Activated CD4-positive, alpha-beta T cell treated with anti-CD3 and anti-CD28 coated beads for 36 hours (primary cell): ENCODE measurements at regions not wholly inside any gene's neighbourhood (a gene's known extent, or its start where the extent isn't known, plus 50 kb on each side); places are given as distances from the start of the nearest gene placed in this dataset.
"Not testable (repeated sequence)": the region's sequence is repeated elsewhere in the genome, so short reads cannot be mapped to it uniquely, and the experiment has no call there.

Experiments
- ATAC-seq: fragments of 200-7000 bp; cut with Tn5 transposase; one replicate; pipeline ENCODE4 v1.10.0; 2021; ENCODE audit warnings: mild to moderate bottlenecking, moderate library complexity
- CTCF ChIA-PET: fragments of 350-600 bp; sonication (Branson Sonifier 250); formaldehyde crosslinking; loops from one replicate; lab custom pipeline; 2021; ENCODE audit warnings: antibody characterized with exemption; lab: Charles Lee
- POLR2A ChIA-PET: fragments of 350-600 bp; sonication (Branson Sonifier 250); formaldehyde crosslinking; loops from one replicate; lab custom pipeline; 2021; ENCODE audit warnings: antibody characterized with exemption, inconsistent platforms; lab: Charles Lee
- DNase-seq: peaks from one replicate; pipeline ENCODE4 v3.0.0-alpha.2; 2020
- H3K27ac Mint-ChIP-seq: one replicate; pipeline ENCODE4 v1.8.0; 2021; ENCODE audit warnings: mixed read lengths
- H3K27me3 Mint-ChIP-seq: one replicate; pipeline ENCODE4 v1.8.0; 2021; ENCODE audit warnings: mixed read lengths
- H3K36me3 Mint-ChIP-seq: one replicate; pipeline ENCODE4 v1.8.0; 2021; ENCODE audit warnings: low read depth, mixed read lengths
- H3K4me1 Mint-ChIP-seq: one replicate; pipeline ENCODE4 v1.8.0; 2021; ENCODE audit warnings: mixed read lengths
- H3K4me3 Mint-ChIP-seq: one replicate; pipeline ENCODE4 v1.8.0; 2021; ENCODE audit warnings: mild to moderate bottlenecking, moderate library complexity, mixed read lengths
- H3K9me3 Mint-ChIP-seq: one replicate; pipeline ENCODE4 v1.8.0; 2021; ENCODE audit warnings: low read depth, mixed read lengths
- intact Hi-C, 2 experiments: fragments of 100-400 bp; cut with DNase I in 1 of 2; cut with micrococcal nuclease in 1 of 2; formaldehyde crosslinking; loops; one replicate each; pipeline versions ENCODE4 v1.14.2 to v1.15.1; 2022 to 2024; cut with DNase I, micrococcal nuclease

DNA sequence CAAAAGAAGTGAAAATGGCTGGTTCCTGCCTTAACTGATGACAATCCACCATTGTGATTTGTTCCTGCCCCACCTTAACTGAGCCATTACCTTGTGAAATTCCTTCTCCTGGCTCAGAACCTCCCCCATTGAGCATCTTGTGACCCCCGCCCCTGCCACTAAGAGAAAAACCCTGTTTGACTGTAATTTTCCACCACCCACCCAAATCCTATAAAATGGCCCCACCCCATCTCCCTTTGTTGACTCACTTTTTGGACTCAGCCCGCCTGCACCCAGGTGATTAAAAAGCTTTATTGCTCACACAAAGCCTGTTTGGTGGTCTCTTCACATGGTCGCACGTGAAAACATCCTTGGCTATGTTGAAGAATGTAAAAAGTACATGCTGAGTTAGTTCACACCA is 197.6 kb upstream of the FBN2 start:
- H3K9me3 Mint-ChIP-seq, ATAC-seq, H3K4me3 Mint-ChIP-seq, CTCF ChIA-PET, DNase-seq, intact Hi-C loops, H3K4me1 Mint-ChIP-seq, H3K36me3 Mint-ChIP-seq, H3K27ac Mint-ChIP-seq, POLR2A ChIA-PET, H3K27me3 Mint-ChIP-seq: not testable (repeated sequence)

DNA sequence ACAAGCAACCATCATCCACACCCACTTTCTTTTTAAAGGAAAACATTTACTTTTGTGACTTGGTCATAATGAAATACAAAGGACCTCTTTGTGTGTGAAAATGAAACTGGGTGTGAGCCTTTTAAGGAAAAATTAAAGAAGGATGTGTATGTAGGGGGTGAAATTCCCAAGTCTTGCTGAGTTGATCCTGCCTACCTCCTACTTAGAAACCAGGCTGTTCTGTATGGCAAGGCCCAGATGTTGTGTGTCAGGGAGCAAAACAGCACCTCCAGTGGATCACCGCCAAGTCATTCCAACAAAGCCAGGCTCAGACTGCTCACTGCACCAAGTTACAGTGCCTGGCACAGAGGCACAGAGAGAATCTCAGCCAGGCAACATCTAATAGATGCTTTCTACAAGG is 198.5 kb upstream of the FBN2 start:
- H3K27ac Mint-ChIP-seq = no peak overlapping the region
- ChIA-PET CTCF (interaction anchor here (0.6 kb wide), 1 partner anchor 51 kb away, joined by 3 read pairs; no protein-coding TSS in a partner anchor), POLR2A (interaction anchor here (0.6 kb wide), 1 partner anchor 88 kb away, joined by 4 read pairs; no protein-coding TSS in a partner anchor)
- no peak overlapping the region for H3K4me3 Mint-ChIP-seq
- ATAC-seq (no peak), DNase-seq (no peak)
- intact Hi-C loops = no loop called here
- no peaks in the 10 kb centered on the region for H3K27me3 Mint-ChIP-seq
- no peaks in the 10 kb centered on the region for H3K36me3 Mint-ChIP-seq
- no peaks in the 10 kb centered on the region for H3K9me3 Mint-ChIP-seq
- H3K4me1 Mint-ChIP-seq = no peaks in the 10 kb centered on the region

DNA sequence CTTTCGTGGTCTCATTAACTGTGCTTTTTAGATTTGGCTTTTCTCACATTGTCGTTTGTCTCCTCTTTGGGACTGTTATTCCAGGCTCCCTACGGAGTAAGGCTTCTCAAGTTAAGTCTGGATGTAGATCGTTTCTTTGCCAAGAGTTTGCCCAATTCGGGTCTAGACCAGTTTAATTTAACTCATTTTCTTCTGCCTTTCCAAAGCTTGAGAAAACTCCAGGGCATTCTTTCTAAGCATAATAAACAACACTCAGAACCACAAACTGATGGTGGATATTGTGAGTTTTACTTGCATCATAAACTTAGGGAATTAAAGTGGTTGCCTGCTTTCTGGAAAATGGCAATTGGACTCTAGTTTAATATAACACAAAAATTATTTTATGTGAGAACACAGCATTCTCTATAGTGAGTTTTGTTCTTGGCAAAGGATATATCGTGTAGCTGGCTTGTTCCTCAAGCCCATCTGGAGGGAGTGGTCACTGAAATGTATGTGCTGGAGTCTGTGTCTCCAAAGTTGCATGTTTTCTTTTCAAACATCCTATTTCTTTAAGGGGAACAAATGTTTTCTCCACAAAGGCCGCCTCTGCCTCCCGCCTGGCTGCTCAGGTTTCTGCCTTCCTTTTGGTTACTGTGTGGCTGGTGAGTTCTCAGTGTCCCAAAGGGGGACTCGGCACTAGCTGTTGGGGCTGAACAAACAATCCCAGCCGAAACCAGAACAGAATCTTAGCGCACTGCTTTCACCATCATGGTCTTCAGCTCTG is 211.3 kb upstream of the FBN2 start:
- CTCF ChIA-PET = interaction anchor here (0.6 kb wide), 1 partner anchor 54 kb away, joined by 3 read pairs; no protein-coding TSS in a partner anchor
- POLR2A ChIA-PET = no interaction called here
- Mint-ChIP-seq H3K27ac (no peak overlapping the region), H3K36me3 (no peaks in the 10 kb centered on the region), H3K9me3 (no peaks in the 10 kb centered on the region), H3K27me3 (no peaks in the 10 kb centered on the region), H3K4me3 (no peak overlapping the region), H3K4me1 (no peaks in the 10 kb centered on the region)
- ATAC-seq (no peak), DNase-seq (no peak)
- intact Hi-C loops = no loop called here

DNA sequence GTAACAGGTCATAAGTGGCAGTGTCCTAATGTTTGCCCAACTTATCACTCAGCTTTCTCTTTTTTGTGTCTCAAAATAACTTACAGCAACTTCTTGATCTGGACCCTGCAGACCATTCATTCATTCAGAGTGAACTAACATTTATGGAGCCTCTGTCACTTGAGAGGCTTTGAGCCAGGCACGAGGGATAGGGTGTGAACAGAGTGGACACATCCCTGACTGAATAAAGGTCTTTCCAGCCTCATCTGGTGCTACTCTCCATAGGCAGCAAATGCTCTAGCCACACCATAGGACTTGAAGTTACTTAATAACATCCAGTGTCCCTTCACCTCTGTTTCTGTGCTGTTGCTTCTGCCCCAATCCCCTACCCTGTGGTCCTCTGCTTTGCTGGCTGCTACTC is 212.1 kb upstream of the FBN2 start:
- Mint-ChIP-seq H3K9me3 (no peaks in the 10 kb centered on the region), H3K4me3 (no peak overlapping the region), H3K4me1 (no peaks in the 10 kb centered on the region), H3K27me3 (no peaks in the 10 kb centered on the region), H3K36me3 (no peaks in the 10 kb centered on the region), H3K27ac (no peak overlapping the region)
- POLR2A ChIA-PET = no interaction called here
- ATAC-seq (no peak), DNase-seq (no peak)
- intact Hi-C loops = no loop called here
- CTCF ChIA-PET = no interaction called here

DNA sequence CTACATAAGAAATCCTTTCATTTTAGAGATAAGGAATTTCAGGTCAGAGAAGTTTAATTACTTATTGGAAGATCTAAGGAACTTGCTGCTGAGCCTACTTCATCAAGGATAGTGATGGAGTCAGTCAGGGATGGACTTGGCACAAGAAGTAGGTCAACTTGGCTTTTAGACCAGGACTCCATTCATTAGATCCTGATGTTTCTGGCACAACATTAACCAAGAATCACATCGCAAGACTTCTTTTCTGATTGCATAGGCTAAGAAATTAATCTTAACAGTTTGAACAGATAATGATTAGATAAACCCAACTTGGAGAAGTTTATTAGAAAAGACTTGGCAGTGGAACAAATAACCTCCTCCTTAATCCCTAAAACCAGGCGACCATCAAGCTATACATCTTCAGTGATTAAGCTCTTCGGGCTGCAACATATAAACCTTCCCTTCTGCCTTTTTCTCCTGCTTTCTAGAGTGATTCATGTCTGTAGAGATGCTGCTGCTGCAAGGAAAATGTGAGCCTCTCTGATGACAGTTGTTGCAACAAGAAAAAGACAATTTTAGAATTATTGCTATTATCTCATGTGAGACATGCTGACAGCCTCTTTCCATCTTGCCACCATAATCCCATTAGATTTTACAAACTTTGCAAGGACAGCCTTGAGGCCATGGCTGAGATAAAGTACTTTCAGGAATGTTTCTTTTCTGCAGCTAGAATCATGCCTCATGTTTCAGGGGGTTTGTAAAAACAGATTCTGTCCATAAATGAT is 207.9 kb upstream of the SLC27A6 start:
- ATAC-seq (no peak), DNase-seq (no peak)
- Mint-ChIP-seq H3K9me3 (no peaks in the 10 kb centered on the region), H3K4me1 (no peaks in the 10 kb centered on the region), H3K27me3 (no peaks in the 10 kb centered on the region), H3K27ac (no peak overlapping the region), H3K4me3 (no peak overlapping the region), H3K36me3 (no peaks in the 10 kb centered on the region)
- CTCF ChIA-PET = no interaction called here
- POLR2A ChIA-PET = no interaction called here
- intact Hi-C loops = no loop called here

DNA sequence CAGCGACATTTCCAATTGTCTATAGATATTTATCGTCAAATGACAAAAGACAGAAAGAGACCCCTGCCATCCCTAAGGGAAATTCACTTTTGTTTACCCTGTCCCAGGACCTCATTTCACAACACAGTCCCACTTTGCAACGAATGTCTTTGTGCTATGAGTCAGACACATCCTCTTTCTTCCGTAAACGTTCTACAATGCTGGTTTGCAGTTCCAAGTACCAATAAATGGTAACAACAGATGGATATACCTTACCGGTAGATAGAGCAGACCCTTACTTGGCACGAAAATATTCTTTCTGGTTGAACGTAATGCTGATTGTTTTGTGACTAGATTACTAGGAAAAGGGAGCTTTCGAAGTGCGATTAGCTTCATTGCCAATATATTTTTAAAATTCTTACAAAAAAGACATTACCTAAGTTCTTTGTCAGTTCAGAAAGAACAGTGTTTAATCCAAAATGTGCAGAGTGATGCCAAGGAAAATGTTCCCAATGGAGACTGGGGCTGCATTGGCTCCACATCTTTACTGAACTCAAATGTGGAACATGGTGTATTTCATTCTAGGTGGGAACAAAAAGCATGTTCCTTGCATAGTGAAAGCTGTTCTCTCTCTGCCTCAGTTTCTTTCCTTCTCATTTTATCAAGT is 202.5 kb upstream of the SLC27A6 start:
- H3K4me1 Mint-ChIP-seq = no peaks in the 10 kb centered on the region
- no peaks in the 10 kb centered on the region for H3K9me3 Mint-ChIP-seq
- intact Hi-C loops = no loop called here
- peaks cover 1% of the 10 kb centered on the region for H3K27me3 Mint-ChIP-seq
- no peak overlapping the region for H3K4me3 Mint-ChIP-seq
- H3K27ac Mint-ChIP-seq = no peak overlapping the region
- ChIA-PET CTCF (no interaction called here), POLR2A (interaction anchor here (0.7 kb wide), 1 partner anchor 82 kb away, joined by 3 read pairs; no protein-coding TSS in a partner anchor)
- DNase-seq (no peak), ATAC-seq (no peak)
- no peaks in the 10 kb centered on the region for H3K36me3 Mint-ChIP-seq

DNA sequence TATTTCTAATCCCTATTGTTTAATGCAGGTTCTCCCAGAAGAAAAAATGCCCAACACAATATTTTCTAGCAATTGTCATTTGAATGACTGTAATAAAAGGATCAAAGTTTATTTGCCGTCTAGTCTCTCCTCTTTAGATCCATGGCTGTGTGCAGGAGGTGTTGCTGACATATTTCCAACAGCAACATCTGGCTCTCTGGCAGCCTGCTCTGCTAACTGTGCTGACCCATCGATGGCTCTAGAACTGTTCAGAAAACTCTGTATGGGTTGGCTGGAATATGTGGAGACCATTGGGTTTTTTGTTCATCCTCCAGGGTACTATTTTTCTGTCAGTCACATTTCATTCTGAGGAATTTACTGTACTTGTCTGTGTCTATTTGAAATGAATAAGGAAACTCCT is 202.0 kb upstream of the SLC27A6 start:
- Mint-ChIP-seq H3K9me3 (no peaks in the 10 kb centered on the region), H3K27me3 (peaks cover 1% of the 10 kb centered on the region), H3K36me3 (no peaks in the 10 kb centered on the region), H3K4me3 (no peak overlapping the region), H3K27ac (no peak overlapping the region), H3K4me1 (no peaks in the 10 kb centered on the region)
- DNase-seq = no peak
- ATAC-seq = no peak
- CTCF ChIA-PET = no interaction called here
- POLR2A ChIA-PET = no interaction called here
- intact Hi-C loops = no loop called here

DNA sequence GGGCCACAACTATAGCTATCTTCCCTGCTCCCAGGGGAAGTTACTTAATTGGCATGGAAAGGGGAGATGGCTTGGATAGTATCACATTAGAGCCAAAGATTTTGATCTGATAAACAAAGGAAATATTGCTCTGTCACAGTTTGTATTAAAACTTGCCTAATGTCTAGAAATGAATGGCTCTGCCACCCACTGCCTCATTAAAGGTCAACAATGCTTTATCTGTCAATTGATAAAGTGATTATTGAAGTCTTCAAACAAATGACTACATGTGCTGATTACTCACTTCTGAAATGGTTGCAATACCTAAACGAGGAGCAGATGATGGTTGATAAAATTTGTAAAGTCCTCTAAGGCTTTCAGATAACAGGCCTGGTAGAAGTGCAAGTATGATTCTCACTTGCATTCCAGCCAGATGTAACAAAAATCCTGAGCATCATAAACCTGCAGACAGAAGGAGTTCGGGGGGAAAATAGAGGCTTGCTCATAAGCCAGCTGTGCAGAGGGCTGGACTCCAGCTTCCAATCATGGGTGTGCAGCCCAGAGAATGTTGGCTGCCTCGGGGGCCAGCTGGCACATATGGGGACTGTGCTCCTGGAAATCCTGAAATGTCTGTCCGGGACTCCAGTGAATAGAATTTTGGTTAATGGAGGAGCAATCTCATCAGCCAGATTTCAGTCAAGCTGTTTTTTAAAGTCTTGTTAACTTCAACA is 200.5 kb upstream of the SLC27A6 start:
- ChIA-PET CTCF (no interaction called here), POLR2A (no interaction called here)
- DNase-seq (no peak), ATAC-seq (no peak)
- no peak overlapping the region for H3K4me3 Mint-ChIP-seq
- no peaks in the 10 kb centered on the region for H3K36me3 Mint-ChIP-seq
- H3K4me1 Mint-ChIP-seq = no peaks in the 10 kb centered on the region
- H3K9me3 Mint-ChIP-seq = no peaks in the 10 kb centered on the region
- intact Hi-C loops = no loop called here
- H3K27ac Mint-ChIP-seq = no peak overlapping the region
- peaks cover 1% of the 10 kb centered on the region for H3K27me3 Mint-ChIP-seq

DNA sequence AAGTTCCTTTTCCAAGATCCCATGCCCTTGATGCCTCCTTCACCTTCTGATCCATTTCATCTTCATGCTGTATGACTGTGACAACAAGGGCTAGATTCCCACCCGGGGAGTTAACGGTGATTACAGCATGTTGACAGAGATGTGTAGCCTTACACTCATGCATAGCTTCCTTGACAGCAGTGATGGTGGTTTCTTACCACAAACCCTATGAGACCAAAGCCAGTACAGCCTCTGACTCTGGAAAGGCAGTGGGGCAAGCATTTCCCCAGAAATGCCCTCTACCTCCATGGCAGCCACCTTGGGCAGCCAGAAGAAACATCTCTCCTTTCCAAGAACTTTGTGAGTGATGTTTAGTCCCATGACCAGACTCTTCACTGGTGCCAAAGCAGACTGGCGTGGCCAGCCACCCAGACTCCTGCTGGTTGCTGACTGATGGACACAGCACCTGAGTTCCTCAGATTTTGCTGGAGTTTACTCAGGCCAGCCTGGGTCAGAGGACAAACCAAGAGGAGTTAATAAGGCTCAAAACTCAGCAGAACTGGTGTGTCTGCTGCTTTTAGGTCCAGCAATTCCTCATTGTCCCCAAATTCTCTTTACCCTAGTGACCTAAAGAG is 199.7 kb upstream of the SLC27A6 start:
- DNase-seq = no peak
- Mint-ChIP-seq H3K36me3 (no peaks in the 10 kb centered on the region), H3K4me3 (no peak overlapping the region), H3K27me3 (peaks cover 1% of the 10 kb centered on the region), H3K9me3 (no peaks in the 10 kb centered on the region), H3K27ac (no peak overlapping the region), H3K4me1 (no peaks in the 10 kb centered on the region)
- ChIA-PET POLR2A (no interaction called here), CTCF (no interaction called here)
- ATAC-seq = no peak
- intact Hi-C loops = no loop called here

DNA sequence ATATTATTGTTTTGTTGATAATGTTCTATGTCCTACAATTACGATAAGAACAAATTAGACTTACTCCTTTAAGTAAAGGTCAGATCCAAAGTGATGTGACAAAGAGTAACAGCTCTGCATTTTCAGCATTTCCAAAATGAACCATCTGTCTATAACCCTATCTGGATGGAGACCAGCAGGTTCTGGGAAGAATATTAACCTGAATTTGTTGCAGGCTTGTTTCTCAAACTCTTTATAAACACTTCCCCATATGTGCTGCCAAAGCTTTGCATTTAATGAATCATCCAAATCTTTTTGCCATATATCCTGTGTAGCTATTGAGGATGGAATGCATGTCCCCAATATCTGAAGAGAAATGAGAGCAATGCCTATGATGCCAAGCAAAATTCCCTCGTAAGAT is 198.9 kb upstream of the SLC27A6 start:
- Mint-ChIP-seq H3K4me1 (no peaks in the 10 kb centered on the region), H3K27ac (no peak overlapping the region), H3K4me3 (no peak overlapping the region), H3K9me3 (no peaks in the 10 kb centered on the region), H3K36me3 (no peaks in the 10 kb centered on the region), H3K27me3 (peaks cover 1% of the 10 kb centered on the region)
- ATAC-seq = no peak
- intact Hi-C loops = no loop called here
- no peak for DNase-seq
- POLR2A ChIA-PET = no interaction called here
- CTCF ChIA-PET = no interaction called here

DNA sequence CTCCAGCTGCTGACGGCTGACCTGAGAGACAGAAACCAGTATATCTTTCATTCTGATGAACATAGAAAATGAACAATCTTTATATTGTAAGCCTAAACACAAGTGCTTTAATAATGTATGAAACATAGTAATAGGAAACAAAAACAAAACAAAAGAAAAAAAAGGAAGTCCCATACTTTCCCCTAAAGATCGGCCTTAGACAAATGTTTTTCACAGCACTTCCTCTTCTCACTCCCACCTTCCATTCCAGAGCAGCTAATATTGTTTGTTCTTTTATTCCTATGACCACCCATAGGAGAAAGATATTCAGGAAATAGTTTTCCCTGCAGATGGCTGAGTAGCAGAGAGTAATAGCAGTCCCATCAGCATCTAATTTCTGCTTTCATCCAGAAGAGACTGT is 194.4 kb upstream of the SLC27A6 start:
- no peak overlapping the region for H3K27ac Mint-ChIP-seq
- ATAC-seq (no peak), DNase-seq (no peak)
- intact Hi-C loops = no loop called here
- H3K27me3 Mint-ChIP-seq = peaks cover 10% of the 10 kb centered on the region
- no peak overlapping the region for H3K4me3 Mint-ChIP-seq
- no peaks in the 10 kb centered on the region for H3K36me3 Mint-ChIP-seq
- H3K9me3 Mint-ChIP-seq = no peaks in the 10 kb centered on the region
- no peaks in the 10 kb centered on the region for H3K4me1 Mint-ChIP-seq
- POLR2A ChIA-PET = no interaction called here
- CTCF ChIA-PET = no interaction called here
